ENCODE measurements at regions not wholly inside any gene's neighbourhood (a gene's known extent, or its start where the extent isn't known, plus 50 kb on each side); places are given as distances from the start of the nearest gene placed in this dataset.
A peak's percentile ranks its signal among the peaks of the same experiment; 100 is the strongest.

- Histone ChIP-seq H3K4me3 (ENCODE audit: low read length in 2 of 2) (no peak overlapping the region), H2AFZ (ENCODE audit: low read length) (no peak overlapping the region), H4K91ac (ENCODE audit: low read depth, low read length, poor library complexity) (no peak overlapping the region), H3K27me3 (ENCODE audit: control insufficient read depth in 3 of 3, insufficient read depth in 3 of 3, low read depth in 1 of 3, low read length in 3 of 3) (peaks cover 0 to 3% (median 0%) of the 10 kb centered on the region in 3 experiments), H3K9ac (ENCODE audit: low read depth, low read length, poor library complexity) (no peak overlapping the region), H2BK12ac (ENCODE audit: low read length) (no peak overlapping the region), H3K14ac (ENCODE audit: low read length) (no peak overlapping the region), H3K23ac (ENCODE audit: low read depth, low read length, poor library complexity) (no peak overlapping the region), H2BK120ac (ENCODE audit: low read depth, low read length) (no peak overlapping the region), H3K9me3 (replicated peaks in 1 of 2; ENCODE audit: control insufficient read depth in 2 of 2, insufficient read depth in 1 of 2, low read depth in 1 of 2, low read length in 2 of 2) (no peaks in the 10 kb centered on the region), H3K4me2 (ENCODE audit: insufficient read depth, low read length, poor library complexity, severe bottlenecking) (no peak overlapping the region), H2BK5ac (ENCODE audit: low read length) (no peak overlapping the region), H3K79me1 (ENCODE audit: low read depth, low read length) (no peaks in the 10 kb centered on the region), H3K36me3 (replicated peaks in 1 of 2; ENCODE audit: control insufficient read depth in 2 of 2, insufficient read depth in 2 of 2, low read length in 2 of 2) (no peaks in the 10 kb centered on the region), H2AK5ac (ENCODE audit: low read depth, low read length) (no peak overlapping the region), H3K4me1 (ENCODE audit: control insufficient read depth in 2 of 2, insufficient read depth in 1 of 2, low read depth in 1 of 2, low read length in 2 of 2) (no peaks in the 10 kb centered on the region), H2BK15ac (ENCODE audit: low read length) (no peak overlapping the region), H4K8ac (ENCODE audit: low read depth, low read length) (no peak overlapping the region), H3K4ac (ENCODE audit: low read length) (no peak overlapping the region), H3K18ac (ENCODE audit: low read length) (no peak overlapping the region), H3K27ac (replicated peaks; ENCODE audit: low read length) (no peak overlapping the region)
- no CpG with 5 or more reads among the region's 7 CpGs for WGBS, 2 donors (ENCODE audit: extremely low coverage in 2 of 2, insufficient read length in 2 of 2, insufficient replicate concordance in 1 of 2)
- no peak for DNase-seq (ENCODE audit: low spot score)
These were observed 71.0 kb downstream of the CEBPB start for GRCh38 chr20:50261471-50262212.

DNA sequence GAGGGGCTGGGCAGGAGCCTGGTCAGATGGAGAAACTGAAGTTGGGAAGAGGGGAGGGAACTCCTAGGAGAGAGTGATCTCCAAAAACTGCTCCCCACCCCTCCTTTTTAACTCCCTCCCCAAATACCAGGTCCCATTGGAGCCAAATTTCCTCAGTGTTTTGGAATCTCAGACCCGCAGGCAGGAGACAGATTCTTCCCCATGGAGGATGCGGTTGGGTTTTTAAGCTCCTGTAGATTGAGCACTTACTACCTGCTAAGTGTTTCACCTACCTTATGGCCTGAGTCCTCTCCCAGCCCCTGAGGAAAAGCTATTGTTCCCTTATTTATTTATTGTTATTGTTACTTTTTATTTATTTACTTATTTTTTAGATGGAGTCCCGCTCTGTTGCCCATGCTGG is 73.2 kb downstream of the CEBPB start:
- WGBS, 2 donors (ENCODE audit: extremely low coverage in 2 of 2, insufficient read length in 2 of 2, insufficient replicate concordance in 1 of 2), result no CpG with 5 or more reads among the region's 3 CpGs
- H3K4me2 ChIP-seq (ENCODE audit: insufficient read depth, low read length, poor library complexity, severe bottlenecking), result no peak overlapping the region
- no peak overlapping the region for H2BK12ac ChIP-seq (ENCODE audit: low read length)
- no peak overlapping the region for H4K8ac ChIP-seq (ENCODE audit: low read depth, low read length)
- no peak overlapping the region for H2BK5ac ChIP-seq (ENCODE audit: low read length)
- H3K36me3 ChIP-seq (replicated peaks in 1 of 2; ENCODE audit: control insufficient read depth in 2 of 2, insufficient read depth in 2 of 2, low read length in 2 of 2), result no peaks in the 10 kb centered on the region
- no peak overlapping the region for H2AFZ ChIP-seq (ENCODE audit: low read length)
- H3K18ac ChIP-seq (ENCODE audit: low read length), result no peak overlapping the region
- H3K23ac ChIP-seq (ENCODE audit: low read depth, low read length, poor library complexity), result no peak overlapping the region
- no peak overlapping the region for H2AK5ac ChIP-seq (ENCODE audit: low read depth, low read length)
- H3K27ac ChIP-seq (replicated peaks; ENCODE audit: low read length), result no peak overlapping the region
- H2BK15ac ChIP-seq (ENCODE audit: low read length), result no peak overlapping the region
- H3K9ac ChIP-seq (ENCODE audit: low read depth, low read length, poor library complexity), result no peak overlapping the region
- H3K4me3 ChIP-seq (ENCODE audit: low read length in 2 of 2), result no peak overlapping the region
- DNase-seq (ENCODE audit: low spot score), result no peak
- no peak overlapping the region for H3K4ac ChIP-seq (ENCODE audit: low read length)
- H3K79me1 ChIP-seq (ENCODE audit: low read depth, low read length), result no peaks in the 10 kb centered on the region
- no peak overlapping the region for H3K14ac ChIP-seq (ENCODE audit: low read length)
- H2BK120ac ChIP-seq (ENCODE audit: low read depth, low read length), result no peak overlapping the region
- H4K91ac ChIP-seq (ENCODE audit: low read depth, low read length, poor library complexity), result no peak overlapping the region
- peaks cover 0 to 11% of the 10 kb centered on the region in 2 donors for H3K4me1 ChIP-seq (ENCODE audit: control insufficient read depth in 2 of 2, insufficient read depth in 1 of 2, low read depth in 1 of 2, low read length in 2 of 2)
- H3K27me3 ChIP-seq (ENCODE audit: control insufficient read depth in 3 of 3, insufficient read depth in 3 of 3, low read depth in 1 of 3, low read length in 3 of 3), result peaks cover 0 to 11% (median 0%) of the 10 kb centered on the region in 3 experiments
- H3K9me3 ChIP-seq (replicated peaks in 1 of 2; ENCODE audit: control insufficient read depth in 2 of 2, insufficient read depth in 1 of 2, low read depth in 1 of 2, low read length in 2 of 2), result no peaks in the 10 kb centered on the region

DNA sequence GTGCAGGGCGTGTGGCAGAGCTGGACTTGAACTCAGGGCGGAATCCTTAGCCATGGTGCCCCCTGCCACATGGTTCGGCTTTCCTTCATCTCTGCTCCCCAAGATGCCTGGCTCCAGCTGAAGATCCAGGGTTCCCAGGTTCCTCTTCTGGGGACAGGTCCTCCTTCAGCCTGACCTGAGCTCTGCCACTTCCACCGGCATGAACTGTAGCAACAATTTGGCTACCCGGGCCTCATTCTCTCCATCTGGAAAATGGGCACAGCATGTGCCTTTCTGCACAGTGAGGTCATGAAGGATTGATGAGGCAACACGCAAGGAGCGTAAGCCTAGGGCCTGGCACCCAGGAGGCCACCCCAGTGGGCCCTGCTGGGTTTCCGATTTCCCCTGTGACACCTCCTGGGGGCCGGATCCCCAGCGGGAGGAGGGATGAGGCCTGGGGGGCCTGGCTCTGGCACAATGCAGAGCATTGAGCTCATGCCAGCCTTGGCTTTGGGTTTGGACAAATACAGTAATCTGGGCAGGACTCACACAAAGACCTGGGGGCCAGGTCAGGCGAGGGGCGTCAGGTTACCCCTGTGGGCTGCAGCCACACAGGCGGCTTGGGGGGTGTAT is 74.0 kb downstream of the CEBPB start:
- WGBS, 2 donors (ENCODE audit: extremely low coverage in 2 of 2, insufficient read length in 2 of 2, insufficient replicate concordance in 1 of 2), result no CpG with 5 or more reads among the region's 13 CpGs
- no peak overlapping the region for H3K4ac ChIP-seq (ENCODE audit: low read length)
- no peak overlapping the region for H2BK120ac ChIP-seq (ENCODE audit: low read depth, low read length)
- H2BK12ac ChIP-seq (ENCODE audit: low read length), result no peak overlapping the region
- H3K9ac ChIP-seq (ENCODE audit: low read depth, low read length, poor library complexity), result no peak overlapping the region
- no peak overlapping the region for H3K23ac ChIP-seq (ENCODE audit: low read depth, low read length, poor library complexity)
- H3K9me3 ChIP-seq (replicated peaks in 1 of 2; ENCODE audit: control insufficient read depth in 2 of 2, insufficient read depth in 1 of 2, low read depth in 1 of 2, low read length in 2 of 2), result no peaks in the 10 kb centered on the region
- no peak overlapping the region for H2BK5ac ChIP-seq (ENCODE audit: low read length)
- no peak overlapping the region for H4K91ac ChIP-seq (ENCODE audit: low read depth, low read length, poor library complexity)
- H3K27me3 ChIP-seq (ENCODE audit: control insufficient read depth in 3 of 3, insufficient read depth in 3 of 3, low read depth in 1 of 3, low read length in 3 of 3), result peaks cover 0 to 9% (median 0%) of the 10 kb centered on the region in 3 experiments
- DNase-seq (ENCODE audit: low spot score), result no peak
- H2AFZ ChIP-seq (ENCODE audit: low read length), result no peak overlapping the region
- no peak overlapping the region for H3K4me3 ChIP-seq (ENCODE audit: low read length in 2 of 2)
- H2BK15ac ChIP-seq (ENCODE audit: low read length), result no peak overlapping the region
- H4K8ac ChIP-seq (ENCODE audit: low read depth, low read length), result no peak overlapping the region
- H3K4me2 ChIP-seq (ENCODE audit: insufficient read depth, low read length, poor library complexity, severe bottlenecking), result no peak overlapping the region
- no peak overlapping the region for H3K14ac ChIP-seq (ENCODE audit: low read length)
- no peak overlapping the region for H2AK5ac ChIP-seq (ENCODE audit: low read depth, low read length)
- peaks cover 0 to 11% of the 10 kb centered on the region in 2 donors for H3K4me1 ChIP-seq (ENCODE audit: control insufficient read depth in 2 of 2, insufficient read depth in 1 of 2, low read depth in 1 of 2, low read length in 2 of 2)
- no peaks in the 10 kb centered on the region for H3K79me1 ChIP-seq (ENCODE audit: low read depth, low read length)
- no peaks in the 10 kb centered on the region for H3K36me3 ChIP-seq (replicated peaks in 1 of 2; ENCODE audit: control insufficient read depth in 2 of 2, insufficient read depth in 2 of 2, low read length in 2 of 2)
- H3K27ac ChIP-seq (replicated peaks; ENCODE audit: low read length), result no peak overlapping the region
- H3K18ac ChIP-seq (ENCODE audit: low read length), result peak overlapping the region; percentile 12

DNA sequence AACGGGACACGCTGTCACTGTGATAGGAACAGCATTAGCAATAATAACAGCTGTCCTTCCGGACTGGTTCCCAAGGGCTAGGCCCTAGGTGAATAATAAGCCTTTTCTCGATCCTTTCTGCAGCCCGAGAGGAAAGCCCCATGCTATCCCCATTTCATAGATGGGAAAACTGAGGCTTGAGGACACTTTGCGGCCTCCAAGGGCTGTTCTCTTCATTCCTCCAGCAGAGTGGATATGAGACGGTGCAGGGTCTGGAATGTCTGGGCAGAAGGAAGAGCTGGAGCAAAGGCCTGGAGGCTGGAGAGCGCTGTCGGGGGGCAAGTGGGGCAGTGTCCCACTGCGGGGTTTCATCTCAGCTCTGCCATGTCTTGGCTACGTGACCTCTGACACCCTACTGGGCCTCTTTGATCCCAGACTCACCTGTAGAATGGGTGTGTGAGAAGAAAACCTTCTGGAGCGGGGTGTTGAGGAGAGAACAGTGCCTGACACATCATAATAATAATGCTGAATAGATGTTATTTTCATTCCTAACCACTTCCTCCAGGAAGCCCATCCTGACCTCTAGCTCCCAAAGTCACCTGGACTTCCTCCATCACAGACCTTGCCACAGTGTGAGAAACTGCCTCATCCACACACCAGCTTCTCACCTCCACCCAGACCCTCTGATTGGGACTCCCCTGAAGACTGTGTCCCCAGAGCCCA is 74.8 kb downstream of the CEBPB start:
- Histone ChIP-seq H3K14ac (ENCODE audit: low read length) (no peak overlapping the region), H3K4me1 (ENCODE audit: control insufficient read depth in 2 of 2, insufficient read depth in 1 of 2, low read depth in 1 of 2, low read length in 2 of 2) (peaks cover 0 to 11% of the 10 kb centered on the region in 2 donors), H2BK120ac (ENCODE audit: low read depth, low read length) (no peak overlapping the region), H3K4ac (ENCODE audit: low read length) (no peak overlapping the region), H3K4me2 (ENCODE audit: insufficient read depth, low read length, poor library complexity, severe bottlenecking) (no peak overlapping the region), H4K91ac (ENCODE audit: low read depth, low read length, poor library complexity) (no peak overlapping the region), H2AK5ac (ENCODE audit: low read depth, low read length) (peak overlapping the region; percentile 60), H2BK15ac (ENCODE audit: low read length) (no peak overlapping the region), H3K18ac (ENCODE audit: low read length) (no peak overlapping the region), H3K27ac (replicated peaks; ENCODE audit: low read length) (no peak overlapping the region), H3K79me1 (ENCODE audit: low read depth, low read length) (no peaks in the 10 kb centered on the region), H3K27me3 (ENCODE audit: control insufficient read depth in 3 of 3, insufficient read depth in 3 of 3, low read depth in 1 of 3, low read length in 3 of 3) (peaks cover 0 to 9% (median 0%) of the 10 kb centered on the region in 3 experiments), H4K8ac (ENCODE audit: low read depth, low read length) (no peak overlapping the region), H2AFZ (ENCODE audit: low read length) (no peak overlapping the region), H3K9me3 (replicated peaks in 1 of 2; ENCODE audit: control insufficient read depth in 2 of 2, insufficient read depth in 1 of 2, low read depth in 1 of 2, low read length in 2 of 2) (no peaks in the 10 kb centered on the region), H2BK5ac (ENCODE audit: low read length) (no peak overlapping the region), H3K4me3 (ENCODE audit: low read length in 2 of 2) (no peak overlapping the region), H3K9ac (ENCODE audit: low read depth, low read length, poor library complexity) (no peak overlapping the region), H3K23ac (ENCODE audit: low read depth, low read length, poor library complexity) (no peak overlapping the region), H2BK12ac (ENCODE audit: low read length) (no peak overlapping the region), H3K36me3 (replicated peaks in 1 of 2; ENCODE audit: control insufficient read depth in 2 of 2, insufficient read depth in 2 of 2, low read length in 2 of 2) (no peaks in the 10 kb centered on the region)
- WGBS, 2 donors (ENCODE audit: extremely low coverage in 2 of 2, insufficient read length in 2 of 2, insufficient replicate concordance in 1 of 2), result no CpG with 5 or more reads among the region's 12 CpGs
- no peak for DNase-seq (ENCODE audit: low spot score)

Measured in neuronal stem cell (in vitro differentiated cells).